ENCODE measurements at regions not wholly inside any gene's neighbourhood (a gene's known extent, or its start where the extent isn't known, plus 50 kb on each side); places are given as distances from the start of the nearest gene placed in this dataset.

GRCh38 chr1:228884615-228885566 lies 149.6 kb downstream of the RHOU start:
- Mint-ChIP-seq H3K27ac (no peak overlapping the region), H3K4me1 (peaks cover 16% of the 10 kb centered on the region), H3K27me3 (ENCODE audit: insufficient read depth, low read depth, poor library complexity) (peaks cover 7% of the 10 kb centered on the region), H3K4me3 (no peak overlapping the region), H3K9me3 (peaks cover 24% of the 10 kb centered on the region), H3K36me3 (ENCODE audit: low read depth) (peaks cover 21% of the 10 kb centered on the region; the same call in 2 of the 3 replicates)
- Histone ChIP-seq H3K36me3 (ENCODE audit: insufficient read depth) (no peaks in the 10 kb centered on the region), H2AFZ (no peak overlapping the region), H3K9me2 (ENCODE audit: insufficient read depth) (peaks cover 5% of the 10 kb centered on the region; the same call in 1 of the 2 replicates), H3K4me3 (no peak overlapping the region), H3K27ac (ENCODE audit: low read depth) (no peak overlapping the region), H3K27me3 (ENCODE audit: insufficient read depth) (no peaks in the 10 kb centered on the region), H4K20me1 (replicated peaks; ENCODE audit: insufficient read depth) (no peaks in the 10 kb centered on the region), H3K4me1 (ENCODE audit: insufficient read depth) (no peaks in the 10 kb centered on the region), H3K79me2 (replicated peaks; ENCODE audit: insufficient read depth) (no peaks in the 10 kb centered on the region), H3F3A (replicated peaks; ENCODE audit: low read depth) (no peaks in the 10 kb centered on the region), H3K4me2 (no peak overlapping the region)
- TF ChIP-seq, protein P1, sequence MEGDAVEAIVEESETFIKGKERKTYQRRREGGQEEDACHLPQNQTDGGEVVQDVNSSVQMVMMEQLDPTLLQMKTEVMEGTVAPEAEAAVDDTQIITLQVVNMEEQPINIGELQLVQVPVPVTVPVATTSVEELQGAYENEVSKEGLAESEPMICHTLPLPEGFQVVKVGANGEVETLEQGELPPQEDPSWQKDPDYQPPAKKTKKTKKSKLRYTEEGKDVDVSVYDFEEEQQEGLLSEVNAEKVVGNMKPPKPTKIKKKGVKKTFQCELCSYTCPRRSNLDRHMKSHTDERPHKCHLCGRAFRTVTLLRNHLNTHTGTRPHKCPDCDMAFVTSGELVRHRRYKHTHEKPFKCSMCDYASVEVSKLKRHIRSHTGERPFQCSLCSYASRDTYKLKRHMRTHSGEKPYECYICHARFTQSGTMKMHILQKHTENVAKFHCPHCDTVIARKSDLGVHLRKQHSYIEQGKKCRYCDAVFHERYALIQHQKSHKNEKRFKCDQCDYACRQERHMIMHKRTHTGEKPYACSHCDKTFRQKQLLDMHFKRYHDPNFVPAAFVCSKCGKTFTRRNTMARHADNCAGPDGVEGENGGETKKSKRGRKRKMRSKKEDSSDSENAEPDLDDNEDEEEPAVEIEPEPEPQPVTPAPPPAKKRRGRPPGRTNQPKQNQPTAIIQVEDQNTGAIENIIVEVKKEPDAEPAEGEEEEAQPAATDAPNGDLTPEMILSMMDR (conservative IDR thresholded peaks at IDR 0.05; ENCODE audit: low read depth in 2 of 2): no peak
- no peak for TF ChIP-seq NANOG (IDR thresholded peaks at IDR 0.05; ENCODE audit: borderline replicate concordance)
- TF ChIP-seq ZNF331 (CRISPR knock-in tag; IDR thresholded peaks at IDR 0.05; ENCODE audit: low read depth): no peak
- TF ChIP-seq, protein P2, sequence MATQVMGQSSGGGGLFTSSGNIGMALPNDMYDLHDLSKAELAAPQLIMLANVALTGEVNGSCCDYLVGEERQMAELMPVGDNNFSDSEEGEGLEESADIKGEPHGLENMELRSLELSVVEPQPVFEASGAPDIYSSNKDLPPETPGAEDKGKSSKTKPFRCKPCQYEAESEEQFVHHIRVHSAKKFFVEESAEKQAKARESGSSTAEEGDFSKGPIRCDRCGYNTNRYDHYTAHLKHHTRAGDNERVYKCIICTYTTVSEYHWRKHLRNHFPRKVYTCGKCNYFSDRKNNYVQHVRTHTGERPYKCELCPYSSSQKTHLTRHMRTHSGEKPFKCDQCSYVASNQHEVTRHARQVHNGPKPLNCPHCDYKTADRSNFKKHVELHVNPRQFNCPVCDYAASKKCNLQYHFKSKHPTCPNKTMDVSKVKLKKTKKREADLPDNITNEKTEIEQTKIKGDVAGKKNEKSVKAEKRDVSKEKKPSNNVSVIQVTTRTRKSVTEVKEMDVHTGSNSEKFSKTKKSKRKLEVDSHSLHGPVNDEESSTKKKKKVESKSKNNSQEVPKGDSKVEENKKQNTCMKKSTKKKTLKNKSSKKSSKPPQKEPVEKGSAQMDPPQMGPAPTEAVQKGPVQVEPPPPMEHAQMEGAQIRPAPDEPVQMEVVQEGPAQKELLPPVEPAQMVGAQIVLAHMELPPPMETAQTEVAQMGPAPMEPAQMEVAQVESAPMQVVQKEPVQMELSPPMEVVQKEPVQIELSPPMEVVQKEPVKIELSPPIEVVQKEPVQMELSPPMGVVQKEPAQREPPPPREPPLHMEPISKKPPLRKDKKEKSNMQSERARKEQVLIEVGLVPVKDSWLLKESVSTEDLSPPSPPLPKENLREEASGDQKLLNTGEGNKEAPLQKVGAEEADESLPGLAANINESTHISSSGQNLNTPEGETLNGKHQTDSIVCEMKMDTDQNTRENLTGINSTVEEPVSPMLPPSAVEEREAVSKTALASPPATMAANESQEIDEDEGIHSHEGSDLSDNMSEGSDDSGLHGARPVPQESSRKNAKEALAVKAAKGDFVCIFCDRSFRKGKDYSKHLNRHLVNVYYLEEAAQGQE (IDR thresholded peaks at IDR 0.05; ENCODE audit: unreplicated experiment): no peak
- ATAC-seq: no peak
- no peak for DNase-seq (ENCODE audit: low spot score)

GRCh38 chr1:228885845-228886244 lies 150.6 kb downstream of the RHOU start:
- Histone ChIP-seq H3F3A (replicated peaks; ENCODE audit: low read depth) (no peaks in the 10 kb centered on the region), H3K4me1 (ENCODE audit: insufficient read depth) (no peaks in the 10 kb centered on the region), H3K36me3 (ENCODE audit: insufficient read depth) (no peaks in the 10 kb centered on the region), H3K9me2 (ENCODE audit: insufficient read depth) (peaks cover 8% of the 10 kb centered on the region; the same call in 1 of the 2 replicates), H3K27me3 (ENCODE audit: insufficient read depth) (no peaks in the 10 kb centered on the region), H2AFZ (no peak overlapping the region), H3K4me3 (no peak overlapping the region), H3K27ac (ENCODE audit: low read depth) (no peak overlapping the region), H4K20me1 (replicated peaks; ENCODE audit: insufficient read depth) (no peaks in the 10 kb centered on the region), H3K79me2 (replicated peaks; ENCODE audit: insufficient read depth) (no peaks in the 10 kb centered on the region), H3K4me2 (no peak overlapping the region)
- H3K36me3 Mint-ChIP-seq (ENCODE audit: low read depth): peaks cover 21% of the 10 kb centered on the region; the same call in 2 of the 3 replicates
- H3K27me3 Mint-ChIP-seq (ENCODE audit: insufficient read depth, low read depth, poor library complexity): peaks cover 7% of the 10 kb centered on the region
- H3K9me3 Mint-ChIP-seq: peaks cover 24% of the 10 kb centered on the region
- H3K4me1 Mint-ChIP-seq: peaks cover 10% of the 10 kb centered on the region; the same call in 2 of the 3 replicates
- ATAC-seq: no peak
- DNase-seq (ENCODE audit: low spot score): no peak
- no peak overlapping the region for H3K27ac Mint-ChIP-seq
- no peak overlapping the region for H3K4me3 Mint-ChIP-seq
- TF ChIP-seq CREB1 (CRISPR knock-in tag; IDR thresholded peaks at IDR 0.05; ENCODE audit: low read depth) (no peak), POLR2AphosphoS5 (IDR thresholded peaks at IDR 0.05; ENCODE audit: low read depth) (no peak)
- TF ChIP-seq, protein P2 (IDR thresholded peaks at IDR 0.05; ENCODE audit: unreplicated experiment): no peak

All from GM23338 (cell line).